Astrocyte (in vitro differentiated cells and primary cell): ENCODE measurements at regions not wholly inside any gene's neighbourhood (a gene's known extent, or its start where the extent isn't known, plus 50 kb on each side); places are given as distances from the start of the nearest gene placed in this dataset.

Source experiments
- DNase-seq: peaks from one replicate; pipeline ENCODE4 v3.0.0-alpha.2; 2010; ENCODE audit warnings: low read depth
- FAIRE-seq: peaks from 2 replicates; lab custom pipeline; 2011; peaks lifted over from hg19 to GRCh38; lab: Jason Lieb, UNC
- H2AFZ ChIP-seq: 2 replicates; pipeline ENCODE4 v1.6.0; 2012; ENCODE audit warnings: low read depth, low read length, inconsistent platforms
- H3K27ac ChIP-seq: 2 replicates; pipeline ENCODE4 v1.5.1; 2011; ENCODE audit warnings: low read depth, low read length, inconsistent platforms
- H3K27me3 ChIP-seq: 2 replicates; pipeline ENCODE4 v1.6.0; 2011; ENCODE audit warnings: low read length, inconsistent platforms; ENCODE audit not compliant: insufficient read depth
- H3K36me3 ChIP-seq: 2 replicates; pipeline ENCODE4 v1.5.1; 2011; ENCODE audit warnings: low read length, inconsistent platforms; ENCODE audit not compliant: insufficient read depth
- H3K4me1 ChIP-seq: 2 replicates; pipeline ENCODE4 v1.5.1; 2011; ENCODE audit warnings: low read length, inconsistent platforms; ENCODE audit not compliant: insufficient read depth
- H3K4me2 ChIP-seq: 2 replicates; pipeline ENCODE4 v1.6.0; 2012; ENCODE audit warnings: low read length, inconsistent platforms
- H3K4me3 ChIP-seq: 2 replicates; pipeline ENCODE4 v1.5.1; 2011; ENCODE audit warnings: low read depth, mild to moderate bottlenecking, low read length, inconsistent platforms; ENCODE audit not compliant: insufficient read depth
- H3K79me2 ChIP-seq: 2 replicates; pipeline ENCODE4 v1.6.0; 2012; ENCODE audit warnings: mild to moderate bottlenecking, low read length, inconsistent platforms; ENCODE audit not compliant: insufficient read depth
- H3K9ac ChIP-seq: 2 replicates; pipeline ENCODE4 v1.6.0; 2012; ENCODE audit warnings: mild to moderate bottlenecking, low read length, inconsistent platforms
- H3K9me3 ChIP-seq: 2 replicates; pipeline ENCODE4 v1.5.1; 2012; ENCODE audit warnings: low read depth, mild to moderate bottlenecking, low read length, inconsistent platforms; ENCODE audit not compliant: insufficient read depth
- H4K20me1 ChIP-seq: 2 replicates; pipeline ENCODE4 v1.6.0; 2012; ENCODE audit warnings: low read length, inconsistent platforms; ENCODE audit not compliant: insufficient read depth
- H3K27ac Mint-ChIP-seq: one replicate; pipeline ENCODE4 v1.8.0; 2021; ENCODE audit warnings: mild to moderate bottlenecking, mixed read lengths; ENCODE audit not compliant: unreplicated experiment
- H3K27me3 Mint-ChIP-seq: one replicate; pipeline ENCODE4 v1.8.0; 2021; ENCODE audit warnings: low read depth, mixed read lengths; ENCODE audit not compliant: unreplicated experiment
- H3K36me3 Mint-ChIP-seq: one replicate; pipeline ENCODE4 v1.8.0; 2021; ENCODE audit warnings: low read depth, mixed read lengths; ENCODE audit not compliant: unreplicated experiment
- H3K4me1 Mint-ChIP-seq: one replicate; pipeline ENCODE4 v1.8.0; 2021; ENCODE audit warnings: low read depth, mixed read lengths; ENCODE audit not compliant: unreplicated experiment
- H3K4me3 Mint-ChIP-seq: one replicate; pipeline ENCODE4 v1.8.0; 2021; ENCODE audit warnings: mild to moderate bottlenecking, moderate library complexity, mixed read lengths; ENCODE audit not compliant: unreplicated experiment
- H3K9me3 Mint-ChIP-seq: one replicate; pipeline ENCODE4 v1.8.0; 2021; ENCODE audit warnings: mild to moderate bottlenecking, mixed read lengths; ENCODE audit not compliant: unreplicated experiment
- CTCF ChIP-seq: IDR thresholded peaks from 2 replicates; pipeline ENCODE4 v1.5.1; 2011; ENCODE audit warnings: low read depth, mild to moderate bottlenecking, inconsistent platforms, low read length, moderate library complexity; ENCODE audit not compliant: insufficient read depth
- EZH2 ChIP-seq: IDR thresholded peaks from 2 replicates; pipeline ENCODE4 v1.6.1; 2012; ENCODE audit warnings: mild to moderate bottlenecking, low read length, inconsistent platforms; ENCODE audit not compliant: insufficient read depth

DNA sequence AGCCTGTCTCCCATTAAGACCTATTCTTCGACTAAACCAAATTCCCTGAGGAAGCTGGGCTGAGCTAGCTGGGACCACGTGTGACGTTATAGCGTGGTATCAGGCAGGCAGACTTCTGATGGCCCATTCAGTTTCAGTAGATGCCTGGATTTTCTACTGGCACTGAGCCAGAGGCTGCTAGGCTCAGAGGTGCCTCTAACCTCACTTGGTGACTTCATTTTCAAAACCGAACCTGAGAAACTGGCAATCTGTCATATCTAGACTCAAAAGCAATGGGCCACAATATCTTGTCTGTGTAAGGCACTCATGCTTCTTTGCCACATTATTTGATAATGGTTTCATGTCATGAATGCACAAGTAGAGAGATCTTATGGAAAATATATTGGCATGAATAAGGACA lies 352.1 kb upstream of the AZI2 start:
- H3K27ac Mint-ChIP-seq: no peak overlapping the region
- no peak overlapping the region for H3K9ac ChIP-seq
- H3K36me3 ChIP-seq: no peaks in the 10 kb centered on the region
- H3K36me3 Mint-ChIP-seq: no peaks in the 10 kb centered on the region
- no peaks in the 10 kb centered on the region for H3K9me3 ChIP-seq
- H3K4me1 Mint-ChIP-seq: peaks cover 5% of the 10 kb centered on the region
- no peaks in the 10 kb centered on the region for H3K27me3 ChIP-seq
- H3K4me2 ChIP-seq: no peak overlapping the region
- H3K27me3 Mint-ChIP-seq: no peaks in the 10 kb centered on the region
- DNase-seq (no peak), FAIRE-seq (no peak)
- no peak overlapping the region for H2AFZ ChIP-seq
- H3K27ac ChIP-seq: no peak overlapping the region
- no peaks in the 10 kb centered on the region for H3K9me3 Mint-ChIP-seq
- H4K20me1 ChIP-seq: no peaks in the 10 kb centered on the region
- H3K4me3 Mint-ChIP-seq: no peak overlapping the region
- no peak for TF ChIP-seq EZH2
- no peak for TF ChIP-seq CTCF
- H3K4me3 ChIP-seq: no peak overlapping the region
- H3K4me1 ChIP-seq: no peaks in the 10 kb centered on the region
- no peaks in the 10 kb centered on the region for H3K79me2 ChIP-seq

GRCh38 chr3:28703843-28704242 lies 355.2 kb upstream of the AZI2 start:
- Mint-ChIP-seq H3K27ac (no peak overlapping the region), H3K27me3 (no peaks in the 10 kb centered on the region), H3K36me3 (no peaks in the 10 kb centered on the region), H3K9me3 (no peaks in the 10 kb centered on the region), H3K4me3 (no peak overlapping the region), H3K4me1 (peaks cover 4% of the 10 kb centered on the region)
- Histone ChIP-seq H3K36me3 (no peaks in the 10 kb centered on the region), H3K4me3 (no peak overlapping the region), H3K79me2 (no peaks in the 10 kb centered on the region), H3K27ac (no peak overlapping the region), H2AFZ (no peak overlapping the region), H3K4me1 (no peaks in the 10 kb centered on the region), H3K9ac (no peak overlapping the region), H3K4me2 (no peak overlapping the region), H4K20me1 (no peaks in the 10 kb centered on the region), H3K9me3 (no peaks in the 10 kb centered on the region), H3K27me3 (no peaks in the 10 kb centered on the region)
- TF ChIP-seq CTCF (no peak), EZH2 (no peak)
- DNase-seq (no peak), FAIRE-seq (no peak)

- no peaks in the 10 kb centered on the region for H3K4me1 ChIP-seq
- no peak overlapping the region for H2AFZ ChIP-seq
- no peak overlapping the region for H3K27ac Mint-ChIP-seq
- H3K27me3 Mint-ChIP-seq: no peaks in the 10 kb centered on the region
- H3K4me2 ChIP-seq: no peak overlapping the region
- no peak overlapping the region for H3K27ac ChIP-seq
- H4K20me1 ChIP-seq: no peaks in the 10 kb centered on the region
- FAIRE-seq: no peak
- no peaks in the 10 kb centered on the region for H3K4me1 Mint-ChIP-seq
- H3K36me3 ChIP-seq: no peaks in the 10 kb centered on the region
- H3K27me3 ChIP-seq: no peaks in the 10 kb centered on the region
- no peak overlapping the region for H3K4me3 ChIP-seq
- TF ChIP-seq CTCF (no peak), EZH2 (no peak)
- H3K4me3 Mint-ChIP-seq: no peak overlapping the region
- H3K9me3 Mint-ChIP-seq: no peaks in the 10 kb centered on the region
- H3K79me2 ChIP-seq: no peaks in the 10 kb centered on the region
- DNase-seq: no peak
- H3K9me3 ChIP-seq: no peaks in the 10 kb centered on the region
- no peaks in the 10 kb centered on the region for H3K36me3 Mint-ChIP-seq
- H3K9ac ChIP-seq: no peak overlapping the region
Measured at GRCh38 chr3:28711293-28711692, 362.7 kb upstream of the AZI2 start.
